DOHH2 (cell line): ENCODE measurements at regions not wholly inside any gene's neighbourhood (a gene's known extent, or its start where the extent isn't known, plus 50 kb on each side); places are given as distances from the start of the nearest gene placed in this dataset.

Experiments used
- H3F3A ChIP-seq: fragments of 200-600 bp; sonication (generic), shearing (Covaris generic); 2 replicates; pipeline ENCODE4 v1.6.0; 2016; ENCODE audit warnings: antibody characterized with exemption, mild to moderate bottlenecking; ENCODE audit not compliant: control insufficient read depth, insufficient read depth
- H3K27ac ChIP-seq: fragments of 200-600 bp; sonication (generic); 2 replicates; pipeline ENCODE4 v1.5.1; 2014; ENCODE audit warnings: low read depth, mild to moderate bottlenecking, low read length, moderate library complexity
- H3K27me3 ChIP-seq: fragments of 200-600 bp; sonication (generic); 2 replicates; pipeline ENCODE4 v1.6.1; 2014; ENCODE audit warnings: mild to moderate bottlenecking, low read length, mixed read lengths; ENCODE audit not compliant: control insufficient read depth
- H3K36me3 ChIP-seq: fragments of 200-600 bp; sonication (generic); 2 replicates; pipeline ENCODE4 v1.6.1; 2014; ENCODE audit warnings: mild to moderate bottlenecking, low read length, moderate library complexity, mixed read lengths; ENCODE audit not compliant: control insufficient read depth
- H3K4me1 ChIP-seq: fragments of 200-600 bp; sonication (generic); 2 replicates; pipeline ENCODE4 v1.6.1; 2014; ENCODE audit warnings: mild to moderate bottlenecking, low read length, mixed read lengths; ENCODE audit not compliant: control insufficient read depth
- H3K4me2 ChIP-seq: fragments of 200-600 bp; sonication (generic); 2 replicates; pipeline ENCODE4 v1.6.0; 2014; ENCODE audit warnings: mild to moderate bottlenecking, low read length, moderate library complexity
- H3K4me3 ChIP-seq: fragments of 200-600 bp; sonication (generic); 2 replicates; pipeline ENCODE4 v1.5.1; 2014; ENCODE audit warnings: mild to moderate bottlenecking, low read length, mixed read lengths
- H3K79me2 ChIP-seq: fragments of 200-600 bp; sonication (generic); 2 replicates; pipeline ENCODE4 v1.6.1; 2014; ENCODE audit warnings: mild to moderate bottlenecking, low read length, mixed read lengths; ENCODE audit not compliant: control insufficient read depth
- H3K9me2 ChIP-seq: fragments of 200-600 bp; sonication (generic); replicated peaks from 2 replicates; pipeline ENCODE4 v1.6.1; 2014; ENCODE audit warnings: mild to moderate bottlenecking, low read length, mixed read lengths; ENCODE audit not compliant: control insufficient read depth
- H3K9me3 ChIP-seq: fragments of 200-600 bp; sonication (generic); 2 replicates; pipeline ENCODE4 v1.6.1; 2014; ENCODE audit warnings: antibody characterized with exemption, low read length, mixed read lengths; ENCODE audit not compliant: control insufficient read depth, insufficient read depth
- H4K20me1 ChIP-seq: fragments of 200-600 bp; sonication (generic); 2 replicates; pipeline ENCODE4 v1.6.0; 2014; ENCODE audit warnings: low read depth, mild to moderate bottlenecking, antibody characterized with exemption, low read length, moderate library complexity; ENCODE audit not compliant: control insufficient read depth, insufficient read depth
- CTCF ChIP-seq: fragments of 200-600 bp; sonication (generic); IDR thresholded peaks from one replicate; pipeline ENCODE4 v1.5.1; 2014; ENCODE audit warnings: antibody characterized with exemption, mild to moderate bottlenecking, low read depth, low read length; ENCODE audit not compliant: poor library complexity, severe bottlenecking
- EZH2phosphoT487 ChIP-seq: fragments of 200-600 bp; sonication (generic); IDR thresholded peaks from 2 replicates; pipeline ENCODE4 v1.6.1; 2017; ENCODE audit warnings: borderline replicate concordance, mild to moderate bottlenecking, antibody characterized with exemption, low read length, moderate library complexity, mixed read lengths

GRCh38 chr5:97735209-97735608 is 552.2 kb upstream of the RIOK2 start:
- H3K27ac ChIP-seq, result no peak overlapping the region
- H3K79me2 ChIP-seq, result no peaks in the 10 kb centered on the region
- no peaks in the 10 kb centered on the region for H3K27me3 ChIP-seq
- H3F3A ChIP-seq, result no peaks in the 10 kb centered on the region
- H3K4me3 ChIP-seq, result no peak overlapping the region
- no peaks in the 10 kb centered on the region for H3K36me3 ChIP-seq
- no peaks in the 10 kb centered on the region for H3K4me1 ChIP-seq
- no peak overlapping the region for H3K4me2 ChIP-seq
- no peaks in the 10 kb centered on the region for H3K9me2 ChIP-seq
- H3K9me3 ChIP-seq, result no peaks in the 10 kb centered on the region
- H4K20me1 ChIP-seq, result no peaks in the 10 kb centered on the region
- TF ChIP-seq CTCF, result no peak
- TF ChIP-seq EZH2phosphoT487, result no peak

GRCh38 chr5:97737608-97738007 is 554.6 kb upstream of the RIOK2 start:
- no peaks in the 10 kb centered on the region for H3K9me2 ChIP-seq
- no peaks in the 10 kb centered on the region for H3K27me3 ChIP-seq
- H3K79me2 ChIP-seq, result no peaks in the 10 kb centered on the region
- H3K4me2 ChIP-seq, result no peak overlapping the region
- no peak overlapping the region for H3K27ac ChIP-seq
- no peaks in the 10 kb centered on the region for H4K20me1 ChIP-seq
- H3K4me3 ChIP-seq, result no peak overlapping the region
- TF ChIP-seq CTCF (no peak), EZH2phosphoT487 (no peak)
- no peaks in the 10 kb centered on the region for H3K4me1 ChIP-seq
- H3K9me3 ChIP-seq, result no peaks in the 10 kb centered on the region
- H3F3A ChIP-seq, result no peaks in the 10 kb centered on the region
- H3K36me3 ChIP-seq, result no peaks in the 10 kb centered on the region

GRCh38 chr5:97745817-97746216 is 562.8 kb upstream of the RIOK2 start:
- H3K36me3 ChIP-seq, result no peaks in the 10 kb centered on the region
- no peaks in the 10 kb centered on the region for H3F3A ChIP-seq
- TF ChIP-seq EZH2phosphoT487, result no peak
- TF ChIP-seq CTCF, result no peak

GRCh38 chr5:97750576-97750975 is 567.5 kb upstream of the RIOK2 start:
- Histone ChIP-seq H3K27me3 (no peaks in the 10 kb centered on the region), H3K4me1 (no peaks in the 10 kb centered on the region), H3K79me2 (no peaks in the 10 kb centered on the region), H3F3A (no peaks in the 10 kb centered on the region), H3K9me3 (no peaks in the 10 kb centered on the region), H3K9me2 (no peaks in the 10 kb centered on the region), H3K4me3 (no peak overlapping the region), H3K4me2 (no peak overlapping the region), H3K36me3 (no peaks in the 10 kb centered on the region), H3K27ac (no peak overlapping the region), H4K20me1 (no peaks in the 10 kb centered on the region)
- TF ChIP-seq EZH2phosphoT487 (no peak), CTCF (no peak)

More at GRCh38 chr5:97745817-97746216, 562.8 kb upstream of the RIOK2 start:
- H3K4me3 ChIP-seq, result no peak overlapping the region
- H3K9me3 ChIP-seq, result no peaks in the 10 kb centered on the region
- H4K20me1 ChIP-seq, result no peaks in the 10 kb centered on the region
- H3K4me2 ChIP-seq, result no peak overlapping the region
- no peaks in the 10 kb centered on the region for H3K9me2 ChIP-seq
- H3K79me2 ChIP-seq, result no peaks in the 10 kb centered on the region
- H3K4me1 ChIP-seq, result no peaks in the 10 kb centered on the region
- H3K27ac ChIP-seq, result no peak overlapping the region
- no peaks in the 10 kb centered on the region for H3K27me3 ChIP-seq
